ENCODE measurements at regions not wholly inside any gene's neighbourhood (a gene's known extent, or its start where the extent isn't known, plus 50 kb on each side); places are given as distances from the start of the nearest gene placed in this dataset.
A peak's percentile ranks its signal among the peaks of the same experiment; 100 is the strongest.

DNA sequence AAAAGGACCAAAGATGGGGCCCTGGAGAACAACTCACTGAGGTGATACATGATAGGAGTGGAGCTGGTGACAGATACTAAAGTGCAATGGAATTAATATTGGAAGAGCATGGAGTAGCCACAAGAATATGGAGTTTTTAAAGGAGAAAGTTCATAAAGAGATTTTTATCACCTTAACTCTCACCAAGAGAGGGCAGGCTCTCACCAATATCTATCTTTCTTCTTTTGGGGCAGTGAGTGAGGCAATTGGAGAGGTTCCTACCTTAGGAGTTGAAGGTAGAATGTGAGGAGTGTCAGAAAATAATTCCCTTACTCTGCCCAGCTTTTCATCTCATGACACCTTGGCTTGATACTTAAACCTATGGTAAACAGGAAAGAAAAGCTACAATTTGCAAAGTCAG, 233.7 kb upstream of the CWC22 start:
- no peak for TF ChIP-seq POLR2A (IDR thresholded peaks at IDR 0.05)
- TF ChIP-seq, protein P1, sequence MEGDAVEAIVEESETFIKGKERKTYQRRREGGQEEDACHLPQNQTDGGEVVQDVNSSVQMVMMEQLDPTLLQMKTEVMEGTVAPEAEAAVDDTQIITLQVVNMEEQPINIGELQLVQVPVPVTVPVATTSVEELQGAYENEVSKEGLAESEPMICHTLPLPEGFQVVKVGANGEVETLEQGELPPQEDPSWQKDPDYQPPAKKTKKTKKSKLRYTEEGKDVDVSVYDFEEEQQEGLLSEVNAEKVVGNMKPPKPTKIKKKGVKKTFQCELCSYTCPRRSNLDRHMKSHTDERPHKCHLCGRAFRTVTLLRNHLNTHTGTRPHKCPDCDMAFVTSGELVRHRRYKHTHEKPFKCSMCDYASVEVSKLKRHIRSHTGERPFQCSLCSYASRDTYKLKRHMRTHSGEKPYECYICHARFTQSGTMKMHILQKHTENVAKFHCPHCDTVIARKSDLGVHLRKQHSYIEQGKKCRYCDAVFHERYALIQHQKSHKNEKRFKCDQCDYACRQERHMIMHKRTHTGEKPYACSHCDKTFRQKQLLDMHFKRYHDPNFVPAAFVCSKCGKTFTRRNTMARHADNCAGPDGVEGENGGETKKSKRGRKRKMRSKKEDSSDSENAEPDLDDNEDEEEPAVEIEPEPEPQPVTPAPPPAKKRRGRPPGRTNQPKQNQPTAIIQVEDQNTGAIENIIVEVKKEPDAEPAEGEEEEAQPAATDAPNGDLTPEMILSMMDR (IDR thresholded peaks at IDR 0.05): peak in 1 of 4 donors; percentile 20

Data from right lobe of liver (tissue), 4 donors.